H9 (cell line): ENCODE measurements at regions not wholly inside any gene's neighbourhood (a gene's known extent, or its start where the extent isn't known, plus 50 kb on each side); places are given as distances from the start of the nearest gene placed in this dataset.

Source experiments
- DNase-seq: peaks from one replicate; pipeline ENCODE4 v3.0.0-alpha.2; 2017
- H2AFZ ChIP-seq: one replicate; pipeline ENCODE4 v1.6.1; 2013; ENCODE audit warnings: mild to moderate bottlenecking, low read length, control low read depth, moderate library complexity
- H2AK5ac ChIP-seq: 2 replicates; pipeline ENCODE4 v1.6.1; 2013; ENCODE audit warnings: low read length, control low read depth, mixed read lengths; ENCODE audit not compliant: insufficient read length
- H2BK120ac ChIP-seq: one replicate; pipeline ENCODE4 v1.6.1; 2013; ENCODE audit warnings: low read depth, mild to moderate bottlenecking, low read length, control low read depth, inconsistent platforms; ENCODE audit not compliant: poor library complexity, severe bottlenecking
- H2BK12ac ChIP-seq: 2 replicates; pipeline ENCODE4 v1.6.1; 2013; ENCODE audit warnings: low read length, control low read depth, mixed read lengths, low read depth; ENCODE audit not compliant: insufficient read length
- H2BK15ac ChIP-seq: 2 replicates; pipeline ENCODE4 v1.6.1; 2013; ENCODE audit warnings: low read depth, low read length, control low read depth
- H2BK20ac ChIP-seq: one replicate; pipeline ENCODE4 v1.6.1; 2013; ENCODE audit warnings: low read depth, mild to moderate bottlenecking, low read length, control low read depth, inconsistent platforms; ENCODE audit not compliant: poor library complexity, severe bottlenecking
- H2BK5ac ChIP-seq: 2 replicates; pipeline ENCODE4 v1.6.1; 2013; ENCODE audit warnings: low read length, control low read depth, mixed read lengths; ENCODE audit not compliant: insufficient read length
- H3K14ac ChIP-seq: 2 replicates; pipeline ENCODE4 v1.6.1; 2013; ENCODE audit warnings: low read length, control low read depth; ENCODE audit not compliant: insufficient read depth
- H3K18ac ChIP-seq: 2 replicates; pipeline ENCODE4 v1.6.1; 2013; ENCODE audit warnings: low read depth, mild to moderate bottlenecking, mixed read lengths, low read length, control low read depth; ENCODE audit not compliant: insufficient read length
- H3K23ac ChIP-seq: 2 replicates; pipeline ENCODE4 v1.6.1; 2013; ENCODE audit warnings: low read length, control low read depth, mixed read lengths, low read depth; ENCODE audit not compliant: insufficient read length
- H3K23me2 ChIP-seq: 2 replicates; pipeline ENCODE4 v1.6.1; 2013; ENCODE audit warnings: low read depth, mild to moderate bottlenecking, mixed read lengths, low read length, control low read depth; ENCODE audit not compliant: insufficient read length, poor library complexity, severe bottlenecking
- H3K27ac ChIP-seq: 2 replicates; pipeline ENCODE4 v1.5.1; 2013; ENCODE audit warnings: low read length, control low read depth, mixed read lengths, low read depth; ENCODE audit not compliant: insufficient read length
- H3K27me3 ChIP-seq: 2 replicates; pipeline ENCODE4 v1.6.1; 2013; ENCODE audit warnings: low read length, control low read depth, inconsistent platforms; ENCODE audit not compliant: insufficient read depth
- H3K4ac ChIP-seq: 2 replicates; pipeline ENCODE4 v1.6.1; 2013; ENCODE audit warnings: low read depth, mild to moderate bottlenecking, control low read depth, inconsistent platforms, low read length, moderate library complexity
- H3K4me1 ChIP-seq: 2 replicates; pipeline ENCODE4 v1.6.1; 2013; ENCODE audit warnings: low read length, control low read depth, inconsistent platforms; ENCODE audit not compliant: insufficient read depth
- H3K4me2 ChIP-seq: 2 replicates; pipeline ENCODE4 v1.6.1; 2013; ENCODE audit warnings: low read length, control low read depth, mixed read lengths; ENCODE audit not compliant: insufficient read length, insufficient read depth
- H3K56ac ChIP-seq: 2 replicates; pipeline ENCODE4 v1.6.1; 2013; ENCODE audit warnings: low read depth, mild to moderate bottlenecking, mixed read lengths, low read length, control low read depth; ENCODE audit not compliant: insufficient read length
- H3K79me1 ChIP-seq: 2 replicates; pipeline ENCODE4 v1.6.1; 2013; ENCODE audit warnings: low read depth, mild to moderate bottlenecking, moderate library complexity, low read length, control low read depth, inconsistent platforms; ENCODE audit not compliant: insufficient read depth, poor library complexity, severe bottlenecking
- H3K79me2 ChIP-seq: 2 replicates; pipeline ENCODE4 v1.6.1; 2013; ENCODE audit warnings: low read length, control low read depth, inconsistent platforms; ENCODE audit not compliant: insufficient read depth
- H3K9ac ChIP-seq: 2 replicates; pipeline ENCODE4 v1.6.1; 2013; ENCODE audit warnings: low read length, control low read depth, mixed read lengths; ENCODE audit not compliant: insufficient read length; ENCODE audit errors: extremely low read depth
- H3K9me3 ChIP-seq: one replicate; pipeline ENCODE4 v1.6.1; 2013; ENCODE audit warnings: low read depth, low read length, inconsistent platforms; ENCODE audit not compliant: control insufficient read depth
- H3T11ph ChIP-seq: one replicate; pipeline ENCODE4 v1.6.1; 2013; ENCODE audit warnings: mild to moderate bottlenecking, low read length, control low read depth, inconsistent platforms
- H4K20me1 ChIP-seq: one replicate; pipeline ENCODE4 v1.6.1; 2013; ENCODE audit not compliant: control insufficient read depth, insufficient read length, insufficient read depth
- H4K5ac ChIP-seq: 2 replicates; pipeline ENCODE4 v1.6.1; 2013; ENCODE audit warnings: low read depth, mild to moderate bottlenecking, mixed read lengths, low read length, control low read depth; ENCODE audit not compliant: insufficient read length
- H4K8ac ChIP-seq: replicated peaks from 2 replicates; pipeline ENCODE4 v1.6.1; 2013; ENCODE audit warnings: low read length, control low read depth, mixed read lengths, low read depth; ENCODE audit not compliant: insufficient read length
- H4K91ac ChIP-seq: 2 replicates; pipeline ENCODE4 v1.6.1; 2013; ENCODE audit warnings: low read depth, mild to moderate bottlenecking, moderate library complexity, mixed read lengths, low read length, control low read depth; ENCODE audit not compliant: insufficient read length
- H3K27ac Mint-ChIP-seq, 3 experiments: 2 replicates in 2 of 3; 3 replicates in 1 of 3; pipeline ENCODE4 v1.8.0; 2020 to 2021; ENCODE audit warnings: mixed read lengths in 3 of 3, mild to moderate bottlenecking in 1 of 3, moderate library complexity in 1 of 3
- H3K27me3 Mint-ChIP-seq: 2 replicates; pipeline ENCODE4 v1.8.0; 2021; ENCODE audit warnings: low read depth, mild to moderate bottlenecking, moderate library complexity, mixed read lengths
- H3K36me3 Mint-ChIP-seq, 3 experiments: 2 replicates in 2 of 3; 3 replicates in 1 of 3; pipeline ENCODE4 v1.8.0; 2020 to 2021; ENCODE audit warnings: low read depth in 3 of 3, mixed read lengths in 3 of 3; ENCODE audit not compliant: insufficient read depth in 1 of 3
- H3K4me1 Mint-ChIP-seq, 2 experiments: 2 replicates each; pipeline ENCODE4 v1.8.0; 2020; ENCODE audit warnings: mixed read lengths in 2 of 2
- H3K4me3 Mint-ChIP-seq, 2 experiments: 2 replicates in 1 of 2; 3 replicates in 1 of 2; pipeline ENCODE4 v1.8.0; 2020 to 2021; ENCODE audit warnings: mild to moderate bottlenecking in 2 of 2, mixed read lengths in 2 of 2, moderate library complexity in 1 of 2
- H3K9me3 Mint-ChIP-seq, 2 experiments: 2 replicates in 1 of 2; 3 replicates in 1 of 2; pipeline ENCODE4 v1.8.0; 2020; ENCODE audit warnings: mild to moderate bottlenecking in 2 of 2, mixed read lengths in 2 of 2, moderate library complexity in 1 of 2
- WGBS: extraction: QIAGEN DNeasy Blood & Tissue Kit; methylation state at CpG from one replicate; pipeline ENCODE4 v1.1.7; 2013; ENCODE audit warnings: missing lambda C conversion rate, low lambda C conversion rate, mixed read lengths; ENCODE audit not compliant: insufficient read length; ENCODE audit errors: extremely low coverage; 5-methylcytosine and 5-hydroxymethylcytosine counted together
- TF ChIP-seq, protein P1 (sequence below): fragments of 200-600 bp; sonication (generic); conservative IDR thresholded peaks from 3 replicates; pipeline ENCODE4 v1.8.0; 2021; ENCODE audit warnings: antibody characterized with exemption, mild to moderate bottlenecking

DNA sequence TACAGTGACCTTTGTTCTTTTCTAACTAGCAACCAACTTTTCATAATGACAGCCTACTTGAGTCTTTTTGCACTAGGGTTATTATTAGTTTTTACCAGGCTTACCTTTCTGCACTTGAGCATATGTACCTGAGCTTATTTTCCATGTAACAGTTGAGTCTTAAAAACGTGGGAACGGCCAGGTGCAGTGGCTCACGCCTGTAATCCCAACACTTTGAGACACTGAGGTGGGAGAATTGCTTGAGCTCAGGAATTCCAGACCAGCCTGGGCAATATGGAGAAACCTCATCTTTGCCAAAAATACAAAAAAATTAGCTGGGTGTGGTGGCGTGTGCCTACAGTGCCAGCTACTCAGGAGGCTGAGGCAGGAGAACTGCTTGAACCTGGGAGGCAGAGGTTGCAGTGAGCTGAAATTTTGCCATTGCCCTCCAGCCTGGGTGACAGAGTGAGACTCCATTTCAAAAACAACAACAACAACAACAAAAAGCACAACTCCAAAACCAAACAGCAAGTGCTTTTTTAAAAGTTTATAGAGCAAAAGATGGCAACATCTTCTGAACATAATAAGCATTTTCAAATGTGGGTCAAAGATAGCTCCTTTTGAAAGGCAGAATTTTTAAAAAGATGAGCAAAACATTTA is 57.1 kb upstream of the CD28 start:
- Histone ChIP-seq H3K9ac (no peak overlapping the region), H2BK5ac (no peak overlapping the region), H3K56ac (no peak overlapping the region), H3K23me2 (no peaks in the 10 kb centered on the region), H4K20me1 (no peaks in the 10 kb centered on the region), H4K8ac (no peak overlapping the region), H3K18ac (no peak overlapping the region), H3K4me2 (no peak overlapping the region), H3K27ac (no peak overlapping the region), H2AFZ (no peak overlapping the region), H3K23ac (no peak overlapping the region), H3T11ph (no peak overlapping the region), H2AK5ac (no peak overlapping the region), H2BK120ac (no peak overlapping the region), H4K5ac (no peak overlapping the region), H4K91ac (no peak overlapping the region), H2BK12ac (no peak overlapping the region), H2BK20ac (no peak overlapping the region), H2BK15ac (no peak overlapping the region), H3K14ac (no peak overlapping the region), H3K4me1 (no peaks in the 10 kb centered on the region), H3K79me1 (no peaks in the 10 kb centered on the region), H3K4ac (no peak overlapping the region), H3K79me2 (no peaks in the 10 kb centered on the region), H3K27me3 (no peaks in the 10 kb centered on the region), H3K9me3 (no peaks in the 10 kb centered on the region)
- no peak overlapping the region; a peak in 1 of 7 replicates for H3K27ac Mint-ChIP-seq
- peaks cover 0 to 6% (median 3%) of the 10 kb centered on the region in 3 experiments; a peak in 1 of 7 replicates for H3K36me3 Mint-ChIP-seq
- no peak overlapping the region for H3K4me3 Mint-ChIP-seq
- WGBS: no CpG with 5 or more reads among the region's 4 CpGs
- H3K27me3 Mint-ChIP-seq: no peaks in the 10 kb centered on the region; the same call in 1 of the 2 replicates
- no peaks in the 10 kb centered on the region; a peak in 1 of 5 replicates for H3K9me3 Mint-ChIP-seq
- TF ChIP-seq, protein P1, sequence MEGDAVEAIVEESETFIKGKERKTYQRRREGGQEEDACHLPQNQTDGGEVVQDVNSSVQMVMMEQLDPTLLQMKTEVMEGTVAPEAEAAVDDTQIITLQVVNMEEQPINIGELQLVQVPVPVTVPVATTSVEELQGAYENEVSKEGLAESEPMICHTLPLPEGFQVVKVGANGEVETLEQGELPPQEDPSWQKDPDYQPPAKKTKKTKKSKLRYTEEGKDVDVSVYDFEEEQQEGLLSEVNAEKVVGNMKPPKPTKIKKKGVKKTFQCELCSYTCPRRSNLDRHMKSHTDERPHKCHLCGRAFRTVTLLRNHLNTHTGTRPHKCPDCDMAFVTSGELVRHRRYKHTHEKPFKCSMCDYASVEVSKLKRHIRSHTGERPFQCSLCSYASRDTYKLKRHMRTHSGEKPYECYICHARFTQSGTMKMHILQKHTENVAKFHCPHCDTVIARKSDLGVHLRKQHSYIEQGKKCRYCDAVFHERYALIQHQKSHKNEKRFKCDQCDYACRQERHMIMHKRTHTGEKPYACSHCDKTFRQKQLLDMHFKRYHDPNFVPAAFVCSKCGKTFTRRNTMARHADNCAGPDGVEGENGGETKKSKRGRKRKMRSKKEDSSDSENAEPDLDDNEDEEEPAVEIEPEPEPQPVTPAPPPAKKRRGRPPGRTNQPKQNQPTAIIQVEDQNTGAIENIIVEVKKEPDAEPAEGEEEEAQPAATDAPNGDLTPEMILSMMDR: no peak
- H3K4me1 Mint-ChIP-seq: peaks cover 5 to 8% of the 10 kb centered on the region in 2 experiments; a peak in 3 of 4 replicates
- DNase-seq: no peak
